SK-MEL-5 (cell line): ENCODE measurements at regions not wholly inside any gene's neighbourhood (a gene's known extent, or its start where the extent isn't known, plus 50 kb on each side); places are given as distances from the start of the nearest gene placed in this dataset.

Source experiments
- DNase-seq: peaks from one replicate; pipeline ENCODE4 v3.0.0-alpha.2; 2016; ENCODE audit warnings: low read depth, low spot score
- in situ Hi-C: cut with HindIII; loops from 2 replicates; pipeline ENCODE4 v1.10.0; 2016; ENCODE audit warnings: low sequenced_read_pairs, high pct_unique_total_duplicates, low pct_unique_long_range_greater_than_20kb

GRCh38 chr2:20917719-20918572 lies 95.0 kb upstream of the LDAH start:
- no peak for DNase-seq
- in situ Hi-C loops = no loop called here

GRCh38 chr2:20917287-20917660 lies 94.4 kb upstream of the LDAH start:
- in situ Hi-C loops = no loop called here
- DNase-seq = no peak

GRCh38 chr2:20916604-20917286 lies 93.8 kb upstream of the LDAH start:
- peak; percentile 57 for DNase-seq
- in situ Hi-C loops = no loop called here

- in situ Hi-C loops = no loop called here
Measured at GRCh38 chr2:20915271-20915670, 92.4 kb upstream of the LDAH start.

GRCh38 chr2:20914771-20915170 lies 91.9 kb upstream of the LDAH start:
- DNase-seq = no peak
- in situ Hi-C loops = no loop called here

More at GRCh38 chr2:20915271-20915670, 92.4 kb upstream of the LDAH start:
- DNase-seq = no peak

GRCh38 chr2:20914087-20914486 lies 91.2 kb upstream of the LDAH start:
- in situ Hi-C loops = no loop called here
- DNase-seq = no peak

GRCh38 chr2:20913491-20913890 lies 90.6 kb upstream of the LDAH start:
- in situ Hi-C loops = no loop called here
- DNase-seq = no peak

GRCh38 chr2:20900052-20900636 lies 77.2 kb upstream of the LDAH start:
- DNase-seq = no peak
- in situ Hi-C loops = no loop called here

GRCh38 chr2:20897874-20898453 lies 75.1 kb upstream of the LDAH start:
- DNase-seq = no peak
- in situ Hi-C loops = no loop called here

- in situ Hi-C loops = no loop called here
- no peak for DNase-seq
Measured at GRCh38 chr2:20897047-20897446, 74.1 kb upstream of the LDAH start.

- DNase-seq = no peak
- in situ Hi-C loops = no loop called here
Measured at GRCh38 chr2:20884829-20885228, 61.9 kb upstream of the LDAH start.

GRCh38 chr2:20882466-20883170 lies 59.7 kb upstream of the LDAH start:
- in situ Hi-C loops = no loop called here
- DNase-seq = no peak

- in situ Hi-C loops = no loop called here
- DNase-seq = no peak
Measured at GRCh38 chr2:20880221-20880771, 57.4 kb upstream of the LDAH start.

- in situ Hi-C loops = no loop called here
- DNase-seq = no peak
Measured at GRCh38 chr2:20879221-20879620, 56.3 kb upstream of the LDAH start.

GRCh38 chr2:20877960-20878359 lies 55.1 kb upstream of the LDAH start:
- in situ Hi-C loops = no loop called here
- DNase-seq = no peak
